ENCODE measurements at regions not wholly inside any gene's neighbourhood (a gene's known extent, or its start where the extent isn't known, plus 50 kb on each side); places are given as distances from the start of the nearest gene placed in this dataset.

DNA sequence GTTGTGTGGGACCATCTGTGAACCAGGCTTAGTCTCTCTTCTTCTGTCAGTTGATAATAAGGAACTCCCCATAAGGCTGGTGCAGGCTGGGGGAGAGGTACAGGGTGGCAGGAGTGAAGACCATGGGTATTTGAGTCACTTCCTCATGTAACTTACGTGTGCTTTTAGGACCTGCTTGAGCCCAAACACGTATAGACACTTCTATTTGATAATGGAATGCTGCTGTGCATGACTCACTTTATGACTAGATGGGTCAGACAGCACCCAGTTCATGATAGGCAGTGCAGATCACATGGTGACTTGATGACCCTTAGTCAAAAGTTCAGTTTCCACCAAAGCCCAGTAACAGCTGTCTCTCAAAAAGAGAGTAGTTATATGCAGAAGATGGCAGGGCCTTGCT lies 490.9 kb downstream of the ZBBX start:
- TF ChIP-seq EZH2 (IDR thresholded peaks at IDR 0.05; ENCODE audit: insufficient read depth, poor library complexity, severe bottlenecking) = no peak
- TF ChIP-seq EZH2phosphoT487 (IDR thresholded peaks at IDR 0.05; ENCODE audit: insufficient read depth, low read depth) = no peak
